ENCODE measurements at regions not wholly inside any gene's neighbourhood (a gene's known extent, or its start where the extent isn't known, plus 50 kb on each side); places are given as distances from the start of the nearest gene placed in this dataset.

DNA sequence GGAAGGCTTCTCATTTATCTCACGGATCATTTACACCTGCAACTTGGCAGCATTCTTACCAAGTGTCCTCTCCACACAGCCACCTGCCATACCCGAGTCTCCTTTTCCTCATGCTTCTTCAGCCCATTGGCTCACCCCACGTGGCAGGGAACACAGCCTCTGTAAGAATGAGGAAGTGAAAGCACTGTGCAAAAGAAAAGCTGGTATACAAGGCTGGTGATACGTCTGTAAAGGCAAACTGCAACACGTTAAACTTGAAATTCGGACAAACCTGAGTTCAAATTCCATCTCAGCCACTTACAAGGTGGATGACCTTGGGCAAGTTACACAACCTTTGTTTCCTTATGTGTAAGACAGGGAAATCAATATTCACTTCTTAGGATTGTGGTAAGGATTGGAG is 164.0 kb upstream of the RASGEF1B start:
- Mint-ChIP-seq H3K36me3 (ENCODE audit: insufficient read depth) (no peaks in the 10 kb centered on the region), H3K4me3 (no peak overlapping the region), H3K27me3 (ENCODE audit: low read depth) (no peaks in the 10 kb centered on the region), H3K9me3 (no peaks in the 10 kb centered on the region), H3K4me1 (ENCODE audit: low read depth) (peaks cover 3% of the 10 kb centered on the region)
- DNase-seq = no peak
- ATAC-seq = no peak

GRCh38 chr4:81634766-81635549 is 163.3 kb upstream of the RASGEF1B start:
- no peaks in the 10 kb centered on the region for H3K27me3 Mint-ChIP-seq (ENCODE audit: low read depth)
- no peaks in the 10 kb centered on the region for H3K36me3 Mint-ChIP-seq (ENCODE audit: insufficient read depth)
- DNase-seq (no peak), ATAC-seq (no peak)
- H3K4me1 Mint-ChIP-seq (ENCODE audit: low read depth) = peaks cover 3% of the 10 kb centered on the region
- no peak overlapping the region for H3K4me3 Mint-ChIP-seq
- H3K9me3 Mint-ChIP-seq = no peaks in the 10 kb centered on the region

- no peaks in the 10 kb centered on the region for H3K36me3 Mint-ChIP-seq (ENCODE audit: insufficient read depth)
- no peaks in the 10 kb centered on the region for H3K27me3 Mint-ChIP-seq (ENCODE audit: low read depth)
- ATAC-seq = no peak
- no peak for DNase-seq
- no peak overlapping the region for H3K4me3 Mint-ChIP-seq
- H3K4me1 Mint-ChIP-seq (ENCODE audit: low read depth) = peaks cover 3% of the 10 kb centered on the region
- no peaks in the 10 kb centered on the region for H3K9me3 Mint-ChIP-seq
These were observed 162.5 kb upstream of the RASGEF1B start for GRCh38 chr4:81634165-81634564.

DNA sequence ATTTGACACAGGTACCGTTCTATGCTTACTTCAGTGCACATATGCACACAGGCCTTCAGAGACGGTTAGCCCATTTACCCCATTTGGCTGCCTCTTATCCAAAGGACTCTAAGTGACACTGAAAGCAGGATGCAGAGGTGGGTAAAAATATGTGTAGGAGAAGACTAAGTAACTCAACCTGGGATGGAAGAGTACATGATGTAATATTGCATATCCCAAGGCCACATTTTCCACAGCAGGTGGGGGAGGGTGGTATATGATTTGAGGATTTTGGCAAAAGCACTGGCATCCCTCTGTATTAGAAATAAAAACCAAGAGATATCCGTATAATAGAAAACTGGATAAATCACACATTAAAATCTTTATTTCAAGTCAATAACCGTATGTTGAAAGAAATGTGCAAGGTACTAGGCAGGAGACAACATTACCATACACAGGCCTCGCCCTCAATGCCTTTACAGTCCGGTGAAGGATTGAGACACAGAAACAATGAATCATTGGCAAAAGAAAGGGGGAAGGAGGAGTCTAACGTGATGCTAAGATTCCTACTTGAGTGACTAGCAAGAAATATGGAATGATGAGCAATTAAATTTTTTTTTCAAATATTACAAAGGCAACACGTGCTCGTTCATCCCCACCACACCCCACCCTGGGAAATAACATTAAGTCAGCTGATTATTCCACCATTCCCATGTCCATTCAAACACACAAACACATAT is 161.0 kb upstream of the RASGEF1B start:
- Mint-ChIP-seq H3K9me3 (no peaks in the 10 kb centered on the region), H3K4me1 (ENCODE audit: low read depth) (peaks cover 9% of the 10 kb centered on the region), H3K27me3 (ENCODE audit: low read depth) (no peaks in the 10 kb centered on the region), H3K4me3 (no peak overlapping the region), H3K36me3 (ENCODE audit: insufficient read depth) (no peaks in the 10 kb centered on the region)
- DNase-seq (no peak), ATAC-seq (no peak)

DNA sequence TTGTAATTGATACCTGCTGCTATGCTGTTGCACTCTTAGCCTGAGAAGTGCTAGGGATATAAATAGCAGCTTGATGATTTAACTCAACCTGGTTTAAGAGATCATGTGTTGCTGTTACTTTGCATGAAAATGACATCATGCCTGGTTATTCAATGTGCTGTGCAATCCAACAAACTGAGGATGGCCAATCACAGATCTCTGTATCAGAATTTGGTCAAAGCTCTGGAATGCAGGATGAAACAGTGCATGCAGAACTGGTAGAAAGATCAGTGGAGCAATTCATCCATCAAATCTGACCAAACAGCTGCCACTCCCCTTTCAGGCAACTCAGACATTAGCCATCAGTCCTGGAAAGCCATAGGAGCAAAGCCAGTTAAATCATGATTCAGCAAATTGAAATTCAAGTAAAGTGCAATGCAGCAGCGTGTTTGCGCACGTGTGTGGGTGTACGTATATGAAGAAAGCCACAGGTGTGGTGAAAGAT is 160.3 kb upstream of the RASGEF1B start:
- peaks cover 9% of the 10 kb centered on the region for H3K4me1 Mint-ChIP-seq (ENCODE audit: low read depth)
- ATAC-seq (peak in 1 of 2 donors; percentile 32), DNase-seq (no peak)
- no peaks in the 10 kb centered on the region for H3K36me3 Mint-ChIP-seq (ENCODE audit: insufficient read depth)
- H3K9me3 Mint-ChIP-seq = no peaks in the 10 kb centered on the region
- H3K27me3 Mint-ChIP-seq (ENCODE audit: low read depth) = no peaks in the 10 kb centered on the region
- H3K4me3 Mint-ChIP-seq = no peak overlapping the region

- Mint-ChIP-seq H3K9me3 (no peaks in the 10 kb centered on the region), H3K4me1 (ENCODE audit: low read depth) (peaks cover 9% of the 10 kb centered on the region), H3K36me3 (ENCODE audit: insufficient read depth) (no peaks in the 10 kb centered on the region), H3K27me3 (ENCODE audit: low read depth) (no peaks in the 10 kb centered on the region), H3K4me3 (no peak overlapping the region)
- ATAC-seq (no peak), DNase-seq (no peak)
These were observed 157.7 kb upstream of the RASGEF1B start for GRCh38 chr4:81629366-81629765.

GRCh38 chr4:81628489-81628888 is 156.8 kb upstream of the RASGEF1B start:
- H3K9me3 Mint-ChIP-seq = no peaks in the 10 kb centered on the region
- DNase-seq (no peak), ATAC-seq (peak; percentile 65 to 66)
- no peak overlapping the region for H3K4me3 Mint-ChIP-seq
- H3K4me1 Mint-ChIP-seq (ENCODE audit: low read depth) = peaks cover 9% of the 10 kb centered on the region
- no peaks in the 10 kb centered on the region for H3K36me3 Mint-ChIP-seq (ENCODE audit: insufficient read depth)
- H3K27me3 Mint-ChIP-seq (ENCODE audit: low read depth) = no peaks in the 10 kb centered on the region

- Mint-ChIP-seq H3K36me3 (ENCODE audit: insufficient read depth) (no peaks in the 10 kb centered on the region), H3K9me3 (no peaks in the 10 kb centered on the region), H3K4me1 (ENCODE audit: low read depth) (peaks cover 9% of the 10 kb centered on the region), H3K27me3 (ENCODE audit: low read depth) (no peaks in the 10 kb centered on the region), H3K4me3 (no peak overlapping the region)
- ATAC-seq = no peak
- DNase-seq = no peak
These were observed 155.9 kb upstream of the RASGEF1B start for GRCh38 chr4:81627590-81627989.

- H3K9me3 Mint-ChIP-seq = no peaks in the 10 kb centered on the region
- no peaks in the 10 kb centered on the region for H3K27me3 Mint-ChIP-seq (ENCODE audit: low read depth)
- DNase-seq (no peak), ATAC-seq (no peak)
- H3K36me3 Mint-ChIP-seq (ENCODE audit: insufficient read depth) = no peaks in the 10 kb centered on the region
- H3K4me1 Mint-ChIP-seq (ENCODE audit: low read depth) = peaks cover 7% of the 10 kb centered on the region
- no peak overlapping the region for H3K4me3 Mint-ChIP-seq
These were observed 155.1 kb upstream of the RASGEF1B start for GRCh38 chr4:81626851-81627250.

GRCh38 chr4:81625422-81626417 is 154.0 kb upstream of the RASGEF1B start:
- no peaks in the 10 kb centered on the region for H3K27me3 Mint-ChIP-seq (ENCODE audit: low read depth)
- ATAC-seq = no peak

DNA sequence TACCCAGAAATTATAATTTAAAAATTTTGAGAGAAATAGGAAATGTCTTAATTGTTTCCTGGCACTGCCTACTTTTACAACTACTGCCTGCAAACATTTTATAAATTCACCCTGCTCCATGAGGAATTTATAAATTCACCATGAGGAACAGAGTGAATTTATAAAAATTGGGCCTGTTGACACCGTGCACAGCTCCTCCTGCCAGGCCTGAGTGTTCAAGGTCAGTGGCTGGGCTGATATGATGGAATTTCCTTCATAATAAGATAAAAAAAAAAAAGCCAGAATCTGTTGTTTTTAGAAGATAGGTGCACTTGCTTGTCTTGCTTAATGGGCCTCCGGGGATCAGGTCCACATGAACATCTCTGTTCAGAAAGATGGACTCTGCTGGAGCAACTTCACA is 151.7 kb upstream of the RASGEF1B start:
- Mint-ChIP-seq H3K4me1 (ENCODE audit: low read depth) (peaks cover 3% of the 10 kb centered on the region), H3K9me3 (no peaks in the 10 kb centered on the region), H3K4me3 (no peak overlapping the region), H3K27me3 (ENCODE audit: low read depth) (no peaks in the 10 kb centered on the region), H3K36me3 (ENCODE audit: insufficient read depth) (no peaks in the 10 kb centered on the region)
- DNase-seq (no peak), ATAC-seq (no peak)

More at GRCh38 chr4:81625422-81626417, 154.0 kb upstream of the RASGEF1B start:
- peaks cover 6% of the 10 kb centered on the region for H3K4me1 Mint-ChIP-seq (ENCODE audit: low read depth)
- no peak overlapping the region for H3K4me3 Mint-ChIP-seq
- H3K36me3 Mint-ChIP-seq (ENCODE audit: insufficient read depth) = no peaks in the 10 kb centered on the region
- no peaks in the 10 kb centered on the region for H3K9me3 Mint-ChIP-seq
- no peak for DNase-seq

- H3K4me3 Mint-ChIP-seq = no peak overlapping the region
- H3K4me1 Mint-ChIP-seq (ENCODE audit: low read depth) = no peaks in the 10 kb centered on the region
- no peaks in the 10 kb centered on the region for H3K9me3 Mint-ChIP-seq
- no peaks in the 10 kb centered on the region for H3K27me3 Mint-ChIP-seq (ENCODE audit: low read depth)
- ATAC-seq (no peak), DNase-seq (no peak)
- H3K36me3 Mint-ChIP-seq (ENCODE audit: insufficient read depth) = no peaks in the 10 kb centered on the region
These were observed 150.9 kb upstream of the RASGEF1B start for GRCh38 chr4:81622474-81623184.

DNA sequence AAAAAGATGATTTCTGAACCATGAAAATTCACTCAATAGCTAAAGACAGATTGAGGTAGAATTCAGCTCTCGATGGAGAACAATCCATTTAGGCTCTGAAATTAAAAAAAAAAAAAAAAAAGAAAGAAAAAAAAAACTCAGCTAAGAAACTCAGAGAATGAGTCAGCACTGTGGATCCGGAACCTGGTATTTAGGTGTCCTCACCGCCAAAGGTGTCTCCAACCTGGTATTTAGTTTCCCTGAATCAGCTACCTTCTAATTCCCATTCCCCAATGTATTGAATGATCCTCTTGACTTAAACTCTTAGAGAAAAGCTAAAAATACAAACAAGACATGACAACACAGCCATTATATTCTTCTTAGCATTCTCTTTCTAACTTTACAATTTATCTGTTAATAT is 150.3 kb upstream of the RASGEF1B start:
- no peaks in the 10 kb centered on the region for H3K27me3 Mint-ChIP-seq (ENCODE audit: low read depth)
- DNase-seq (no peak), ATAC-seq (no peak)
- H3K4me1 Mint-ChIP-seq (ENCODE audit: low read depth) = no peaks in the 10 kb centered on the region
- no peaks in the 10 kb centered on the region for H3K36me3 Mint-ChIP-seq (ENCODE audit: insufficient read depth)
- H3K9me3 Mint-ChIP-seq = no peaks in the 10 kb centered on the region
- H3K4me3 Mint-ChIP-seq = no peak overlapping the region

DNA sequence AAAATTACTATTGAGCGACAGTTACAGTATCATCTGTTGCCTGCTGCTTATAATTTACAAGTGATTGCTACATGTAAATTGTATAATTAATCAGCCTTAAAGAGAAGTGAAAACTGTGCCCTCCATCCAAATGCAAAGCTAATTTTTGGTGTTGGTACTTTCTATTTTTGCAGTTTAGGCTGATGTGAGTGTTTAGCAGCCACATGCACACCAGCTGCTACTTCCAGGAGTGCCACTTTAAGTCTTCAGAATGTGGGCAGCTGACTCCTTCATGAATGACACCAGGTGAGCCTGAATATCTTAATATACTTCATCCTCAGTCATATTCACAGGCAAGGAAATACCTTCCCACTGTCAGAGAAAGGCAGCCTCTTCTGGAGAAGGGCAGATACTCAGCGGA is 149.8 kb upstream of the RASGEF1B start:
- no peaks in the 10 kb centered on the region for H3K9me3 Mint-ChIP-seq
- H3K36me3 Mint-ChIP-seq (ENCODE audit: insufficient read depth) = no peaks in the 10 kb centered on the region
- no peak overlapping the region for H3K4me3 Mint-ChIP-seq
- H3K27me3 Mint-ChIP-seq (ENCODE audit: low read depth) = no peaks in the 10 kb centered on the region
- H3K4me1 Mint-ChIP-seq (ENCODE audit: low read depth) = no peaks in the 10 kb centered on the region
- no peak for ATAC-seq
- DNase-seq = no peak
